Hepatocyte (in vitro differentiated cells): ENCODE measurements at regions not wholly inside any gene's neighbourhood (a gene's known extent, or its start where the extent isn't known, plus 50 kb on each side); places are given as distances from the start of the nearest gene placed in this dataset.

Experiments
- CTCF ChIP-seq: fragments of 200-600 bp; sonication (generic); IDR thresholded peaks from 2 replicates; pipeline ENCODE4 v1.5.1; 2016; ENCODE audit warnings: antibody characterized with exemption, mild to moderate bottlenecking; ENCODE audit not compliant: poor library complexity
- EZH2 ChIP-seq: fragments of 200-600 bp; sonication (generic); IDR thresholded peaks from 2 replicates; pipeline ENCODE4 v1.6.1; 2016; ENCODE audit warnings: antibody characterized with exemption, mild to moderate bottlenecking, borderline replicate concordance

GRCh38 chr22:34934261-34934660 is 131.7 kb upstream of the ISX start:
- TF ChIP-seq EZH2, result no peak
- no peak for TF ChIP-seq CTCF
